HG03457 (cell line): ENCODE measurements at regions not wholly inside any gene's neighbourhood (a gene's known extent, or its start where the extent isn't known, plus 50 kb on each side); places are given as distances from the start of the nearest gene placed in this dataset.
"Not testable (repeated sequence)": the region's sequence is repeated elsewhere in the genome, so short reads cannot be mapped to it uniquely, and the experiment has no call there.

ENCODE experiments used
- ATAC-seq: cut with Tn5 transposase; IDR thresholded peaks from one replicate; pipeline ENCODE4 v1.9.1; 2021; ENCODE audit warnings: moderate number of reproducible peaks; ENCODE audit not compliant: unreplicated experiment

DNA sequence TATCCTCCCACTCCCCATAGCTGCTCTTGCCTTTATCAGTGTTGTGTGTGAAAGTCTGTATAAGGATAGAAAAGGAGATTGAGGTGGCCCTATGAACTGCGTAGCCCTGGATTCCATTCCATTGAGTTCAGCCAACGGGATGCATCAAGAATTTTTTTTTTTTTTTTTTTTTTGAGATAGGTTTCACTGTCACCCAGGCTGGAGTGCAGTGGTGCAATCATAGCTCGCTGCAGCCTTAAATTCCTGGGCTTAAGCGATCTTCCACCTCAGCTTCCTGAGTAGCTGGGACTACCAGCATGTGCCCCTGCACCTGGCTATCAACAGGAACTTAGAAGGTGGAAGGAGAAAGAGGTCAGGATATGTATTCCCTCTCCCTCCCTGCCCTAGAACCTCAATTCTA lies 187.2 kb upstream of the SPRY1 start:
- no peak for ATAC-seq

DNA sequence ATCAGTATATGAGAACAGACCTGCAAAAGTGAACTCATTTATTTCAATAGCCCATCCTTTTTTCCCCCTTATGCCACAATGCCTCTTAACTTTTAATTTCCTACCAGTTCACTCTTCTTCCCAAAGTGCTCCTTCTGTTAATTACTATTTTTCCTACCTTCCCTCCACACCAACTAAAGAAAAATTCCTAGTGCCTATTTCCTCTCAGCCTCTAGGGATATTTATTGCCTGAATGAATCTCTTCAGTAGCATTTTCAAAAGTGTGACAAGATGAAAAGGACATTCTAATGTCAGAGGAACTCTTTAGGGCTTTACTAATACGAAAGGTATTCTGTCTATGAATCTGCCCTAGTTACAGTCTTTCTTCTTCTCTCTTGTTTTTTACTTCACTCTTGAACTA lies 181.1 kb upstream of the SPRY1 start:
- no peak for ATAC-seq

DNA sequence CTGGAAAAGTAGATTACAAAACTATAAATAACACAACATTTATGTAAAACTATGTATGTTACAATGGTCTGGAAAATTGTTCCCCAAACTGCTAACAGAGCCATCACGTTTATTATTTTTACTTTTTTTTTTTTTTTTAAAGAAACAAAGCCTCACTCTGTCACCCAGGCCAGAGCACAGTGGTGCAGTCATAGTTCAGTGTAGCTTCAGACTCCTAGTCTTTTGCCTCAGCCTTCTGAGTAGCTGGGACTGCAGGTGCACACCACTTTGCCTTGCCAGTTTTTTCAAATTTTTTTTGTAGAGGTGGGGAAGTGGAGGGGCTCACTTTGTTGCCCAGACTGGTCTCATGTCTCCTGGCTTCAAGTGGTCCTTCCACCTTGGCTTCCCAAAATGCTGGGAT lies 180.1 kb upstream of the SPRY1 start:
- no peak for ATAC-seq

DNA sequence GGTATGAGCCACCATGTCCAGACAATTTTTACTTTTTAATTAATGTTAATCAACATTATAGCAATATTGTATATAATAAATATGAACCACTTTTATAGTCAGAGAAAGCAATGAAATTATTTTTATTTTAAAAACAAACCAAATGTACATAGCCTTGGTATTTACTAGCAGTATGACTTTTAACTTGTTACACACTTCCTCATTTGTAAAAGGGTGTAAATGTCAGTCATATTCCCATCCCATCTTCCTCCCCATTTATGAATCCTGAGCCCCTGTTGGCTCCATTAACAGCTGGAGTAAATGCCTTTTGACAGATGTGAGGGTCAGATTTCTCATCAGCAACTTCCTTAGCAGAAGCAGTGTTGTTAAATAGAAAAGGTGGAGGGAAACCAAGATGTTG lies 179.6 kb upstream of the SPRY1 start:
- ATAC-seq, result no peak

DNA sequence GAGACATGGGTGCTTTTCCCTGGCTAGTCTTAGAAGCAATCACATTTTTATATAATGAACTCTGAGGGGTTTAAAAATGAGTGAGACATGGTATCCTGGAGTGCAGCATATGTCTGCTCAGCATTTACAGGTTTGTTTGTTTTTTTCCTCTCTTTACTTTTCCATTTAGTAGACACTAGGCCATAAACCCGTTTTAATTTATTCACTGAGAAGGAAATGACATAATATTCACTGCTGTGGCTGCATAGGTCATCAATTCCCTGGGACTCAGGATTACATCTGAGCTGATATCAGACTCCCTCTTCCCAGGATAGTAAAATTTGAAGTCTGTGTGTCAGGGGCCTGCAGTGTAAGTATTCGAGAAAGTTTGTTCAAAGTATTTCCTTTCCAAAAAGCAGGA lies 178.9 kb upstream of the SPRY1 start:
- no peak for ATAC-seq

DNA sequence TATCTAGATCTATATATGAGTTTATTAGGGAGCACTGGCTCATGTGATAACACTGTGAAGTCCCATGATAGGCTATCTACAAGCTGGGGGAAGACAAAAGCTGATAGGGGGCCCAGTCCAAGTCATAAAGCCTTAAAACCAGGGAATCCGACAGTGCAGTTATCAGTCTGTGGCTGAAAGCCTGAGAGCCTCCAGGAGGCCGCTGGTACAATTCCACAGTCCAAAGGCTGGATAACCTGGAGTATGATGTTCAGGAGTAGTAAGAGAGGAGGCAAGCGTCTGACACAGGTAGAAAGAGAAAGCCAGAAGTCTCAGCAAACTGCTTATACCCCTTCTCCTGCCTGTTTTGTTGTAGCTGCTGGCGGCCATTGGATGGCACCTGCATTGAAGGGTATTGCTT lies 177.6 kb upstream of the SPRY1 start:
- ATAC-seq, result no peak

DNA sequence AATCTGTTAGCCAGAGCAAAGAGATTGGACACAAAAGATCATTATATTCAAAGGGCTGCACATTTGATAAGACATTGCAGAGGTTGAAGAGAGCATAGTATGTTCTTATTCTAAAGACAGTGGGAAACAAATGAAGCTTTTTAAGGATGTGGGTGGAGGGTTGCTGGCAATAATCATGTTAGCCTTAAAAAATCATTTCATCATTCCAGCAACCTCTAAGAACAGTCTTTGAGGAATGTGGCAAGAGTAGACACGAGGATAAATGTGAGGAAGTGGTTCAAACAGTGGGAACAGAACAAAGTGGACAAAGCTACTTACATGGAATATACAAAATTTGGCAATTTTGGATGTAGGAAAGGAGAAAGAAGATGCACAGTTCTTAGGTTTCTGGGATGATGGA lies 167.3 kb upstream of the SPRY1 start:
- ATAC-seq, result no peak

DNA sequence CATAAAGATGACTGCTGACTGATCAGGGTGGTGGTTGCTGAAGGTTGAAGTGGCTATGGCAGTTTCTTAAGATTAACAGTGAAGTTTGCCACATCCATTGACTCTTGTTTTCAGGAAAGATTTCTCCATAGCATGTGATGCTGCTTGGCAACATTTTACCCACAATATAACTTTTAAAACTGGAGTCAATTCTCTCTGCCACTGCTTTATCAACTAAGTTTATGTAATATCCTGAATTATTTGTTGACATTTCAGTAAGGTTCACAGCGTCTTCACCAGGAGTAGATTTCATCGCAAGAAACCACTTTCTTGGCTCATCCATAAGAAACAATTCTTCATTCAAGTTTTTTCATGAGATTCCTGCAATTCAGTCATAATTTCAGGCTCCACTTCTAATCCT lies 166.5 kb upstream of the SPRY1 start:
- ATAC-seq, result no peak

DNA sequence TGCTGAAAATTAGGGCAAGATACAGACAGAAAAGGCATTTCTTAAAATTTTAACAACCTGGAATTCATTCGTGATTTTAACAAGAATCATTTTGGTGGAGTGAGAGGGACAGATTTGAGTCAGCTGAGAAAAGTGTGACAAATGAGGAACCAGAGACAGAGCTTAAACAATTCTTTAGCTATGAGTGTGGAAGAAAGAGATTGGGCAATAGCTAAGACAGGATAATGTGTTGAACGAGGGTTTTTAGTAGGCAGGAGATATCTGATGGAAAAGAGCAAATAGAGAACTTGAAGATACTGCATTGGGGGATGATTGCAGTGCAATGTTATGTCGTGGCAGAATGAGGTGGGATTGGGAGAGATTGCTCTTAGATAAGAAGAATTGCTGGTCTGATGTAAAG lies 164.2 kb upstream of the SPRY1 start:
- no peak for ATAC-seq

DNA sequence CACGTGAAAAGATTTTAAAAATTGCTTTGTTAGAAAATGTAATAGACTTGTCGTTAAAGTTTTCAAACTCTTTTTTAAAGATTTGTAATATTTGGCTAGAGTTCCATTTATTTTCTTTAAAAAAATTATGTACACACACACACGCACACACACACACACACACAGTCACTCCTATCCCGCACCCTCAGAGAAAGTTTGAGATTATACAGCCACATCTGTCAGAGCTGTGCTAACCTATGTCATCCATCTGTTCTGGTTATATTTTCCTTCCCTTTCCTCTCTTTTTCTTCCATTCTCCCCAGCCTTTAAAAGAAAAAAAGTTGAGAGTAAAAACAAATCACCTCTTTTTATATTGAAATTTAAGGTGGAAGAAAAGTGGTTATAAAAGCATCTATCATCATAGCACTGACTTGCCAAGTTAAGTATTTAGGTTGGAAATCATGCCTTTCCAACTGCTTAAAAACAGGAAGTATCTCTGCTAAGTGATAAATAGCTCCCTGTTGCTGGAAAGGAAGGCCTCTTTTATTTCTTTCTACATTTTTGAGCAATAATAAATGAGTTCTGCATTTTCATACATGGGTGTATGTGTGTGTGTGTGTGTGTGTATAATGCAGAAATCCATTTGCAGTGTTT lies 163.3 kb upstream of the SPRY1 start:
- no peak for ATAC-seq

DNA sequence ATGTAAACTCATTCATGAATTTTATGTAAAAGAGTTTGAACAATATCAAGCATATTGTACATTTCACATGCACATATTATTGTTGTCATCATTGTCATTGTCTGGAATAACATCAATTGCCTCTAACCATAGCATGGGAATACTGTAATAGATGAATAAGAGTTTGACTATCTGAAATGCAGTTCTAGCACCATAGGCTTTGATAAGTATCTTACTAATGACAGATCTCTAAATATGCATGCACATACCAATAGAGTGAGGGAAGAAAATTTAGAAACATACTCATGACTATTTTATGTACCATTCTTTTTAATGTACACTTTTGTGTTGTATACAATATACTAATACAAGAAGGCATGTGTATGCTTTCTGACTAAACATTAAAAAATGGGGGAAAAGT lies 161.6 kb upstream of the SPRY1 start:
- no peak for ATAC-seq

DNA sequence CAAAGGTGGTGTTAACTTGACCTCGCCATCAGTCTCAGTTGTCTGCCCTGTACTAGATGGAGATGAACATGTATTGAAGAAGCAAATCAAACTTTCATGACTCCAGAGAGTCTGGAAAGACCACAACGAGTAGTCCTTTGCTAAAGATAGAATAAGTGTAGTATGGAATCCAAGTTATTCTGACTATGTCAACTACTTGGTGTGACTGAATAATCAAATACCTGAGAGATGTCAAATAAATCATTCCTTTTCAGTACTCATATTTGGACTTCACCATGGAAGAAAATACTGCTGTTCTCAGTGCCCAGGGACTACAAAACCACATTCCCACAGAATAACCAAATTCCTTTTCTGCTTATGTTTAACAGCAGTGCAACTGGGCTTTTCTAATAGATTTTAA lies 161.2 kb upstream of the SPRY1 start:
- ATAC-seq, result no peak

DNA sequence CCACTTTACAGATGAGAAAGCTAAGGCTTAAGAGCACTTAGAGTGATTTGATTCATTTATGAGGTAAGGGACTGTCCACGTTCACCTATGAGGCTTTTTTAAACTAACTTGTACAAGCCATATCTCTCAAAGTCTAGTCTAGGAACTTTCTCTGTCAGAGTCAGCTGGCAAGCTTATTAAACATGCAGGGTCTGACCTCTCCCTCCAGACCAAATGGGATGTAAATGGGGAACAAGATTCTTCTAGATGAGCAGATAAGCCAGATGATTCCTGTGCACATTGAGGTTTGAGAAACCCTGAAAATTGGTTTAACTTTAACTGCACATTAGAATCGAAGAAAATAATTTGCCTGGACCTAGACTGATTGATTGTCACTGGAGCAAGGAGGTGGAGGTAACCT lies 160.0 kb upstream of the SPRY1 start:
- ATAC-seq, result no peak

DNA sequence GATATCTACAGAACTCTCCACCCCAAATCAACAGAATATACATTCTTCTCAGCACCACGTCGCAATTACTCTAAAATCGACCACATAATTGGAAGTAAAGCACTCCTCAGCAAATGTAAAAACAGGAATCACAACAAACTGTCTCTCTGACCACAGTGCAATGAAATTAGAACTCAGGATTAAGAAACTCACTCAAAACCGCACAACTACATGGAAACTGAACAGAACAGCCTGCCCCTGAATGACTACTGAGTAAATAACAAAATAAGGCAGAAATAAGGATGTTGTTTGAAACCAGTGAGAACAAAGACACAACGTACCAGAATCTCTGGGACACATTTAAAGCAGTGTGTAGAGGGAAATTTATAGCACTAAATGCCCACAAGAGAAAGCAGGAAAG lies 156.3 kb upstream of the SPRY1 start:
- ATAC-seq, result not testable (repeated sequence)

DNA sequence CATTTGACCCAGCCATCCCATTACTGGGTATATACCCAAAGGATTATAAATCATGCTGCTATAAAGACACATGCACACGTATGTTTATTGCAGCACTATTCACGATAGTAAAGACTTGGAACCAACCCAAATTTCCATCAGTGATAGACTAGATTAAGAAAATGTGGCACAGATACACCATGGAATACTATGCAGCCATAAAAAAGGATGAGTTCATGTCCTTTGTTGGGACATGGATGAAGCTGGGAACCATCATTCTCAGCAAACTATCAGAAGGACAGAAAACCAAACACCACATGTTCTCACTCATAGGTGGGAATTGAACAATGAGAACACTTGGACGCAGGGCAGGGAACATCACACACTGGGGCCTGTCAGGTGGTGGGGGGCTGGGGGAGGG lies 153.4 kb upstream of the SPRY1 start:
- not testable (repeated sequence) for ATAC-seq

DNA sequence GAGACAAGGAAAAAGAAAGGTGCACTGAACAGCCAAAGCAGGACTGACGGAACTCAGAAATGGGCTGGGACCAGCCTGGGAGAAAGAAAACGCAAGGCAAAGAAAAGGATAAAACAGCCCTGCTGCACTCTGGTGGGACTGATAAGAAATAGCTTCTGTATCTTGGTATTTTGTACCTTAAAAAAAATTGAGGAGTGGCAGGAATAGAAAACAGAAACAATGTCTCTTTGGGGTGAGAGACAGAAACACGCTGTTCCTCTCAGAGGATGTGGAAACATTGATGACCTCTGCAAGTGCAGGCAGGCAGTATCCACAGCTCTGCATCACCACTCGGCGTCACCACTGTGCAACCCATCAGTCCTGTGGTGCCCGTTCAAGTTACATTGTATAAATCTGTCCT lies 152.5 kb upstream of the SPRY1 start:
- ATAC-seq, result no peak

DNA sequence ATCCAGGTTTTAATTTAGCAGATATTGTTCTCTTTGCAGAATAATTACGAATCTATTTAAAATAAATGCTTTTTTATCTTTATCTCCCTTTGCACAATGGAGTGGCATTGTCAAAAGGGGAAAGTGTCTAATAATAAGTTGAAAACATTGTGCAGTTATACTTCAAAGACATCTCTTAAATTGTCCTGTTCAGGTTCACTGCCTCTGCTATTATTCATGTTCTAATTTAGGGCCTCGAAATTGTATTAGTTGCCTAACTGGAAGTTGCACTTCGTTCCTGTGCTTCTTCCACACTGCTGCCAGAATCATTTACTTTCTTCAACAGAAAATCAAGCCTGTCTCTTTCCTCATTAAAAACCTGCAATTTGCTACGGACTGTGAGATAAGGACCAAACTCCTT lies 150.5 kb upstream of the SPRY1 start:
- no peak for ATAC-seq

DNA sequence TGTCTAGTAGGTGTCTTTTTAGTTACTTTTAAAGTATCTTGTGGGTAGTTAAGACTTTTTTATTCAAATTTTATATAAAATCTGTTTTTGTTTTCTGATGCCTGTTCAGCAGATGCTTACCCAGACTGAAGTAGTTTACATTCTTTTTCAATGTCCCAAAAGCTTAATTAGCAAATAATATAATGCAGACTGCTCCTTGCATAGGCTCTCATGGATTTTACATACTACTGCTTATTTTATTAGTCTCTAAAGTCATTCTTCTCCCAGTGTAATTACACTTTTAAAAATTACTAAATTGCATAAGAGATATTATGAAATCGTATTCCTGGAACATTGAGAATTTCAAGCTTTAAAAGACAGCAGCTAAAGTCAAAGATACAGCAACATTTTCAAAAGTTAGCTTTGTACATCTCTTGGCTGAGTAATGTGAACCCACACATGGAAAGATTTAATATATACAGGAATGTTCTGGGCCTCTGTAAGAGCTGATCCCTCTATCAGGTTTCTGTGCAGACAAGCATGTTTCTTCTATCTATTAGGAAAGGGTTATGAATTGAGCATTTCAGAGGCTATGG lies 148.4 kb upstream of the SPRY1 start:
- ATAC-seq, result no peak

DNA sequence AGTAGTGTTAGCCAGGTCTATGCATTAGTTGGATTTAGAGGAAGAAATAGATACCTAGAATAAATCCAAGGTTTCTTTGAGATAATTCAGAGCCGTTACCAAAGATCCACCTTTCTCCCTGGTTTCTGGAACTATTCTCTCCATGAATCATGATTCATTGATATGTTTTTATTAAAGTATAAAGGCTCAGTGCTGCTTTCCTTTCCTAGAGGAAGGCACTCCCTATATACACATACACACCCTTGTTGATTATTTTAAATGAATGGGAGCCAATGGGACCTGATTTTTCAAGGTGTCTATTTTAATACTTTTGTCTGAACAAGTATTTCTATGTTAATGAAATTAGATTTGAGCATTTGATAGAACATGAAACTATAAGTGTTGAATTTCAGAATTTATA lies 146.8 kb upstream of the SPRY1 start:
- no peak for ATAC-seq

DNA sequence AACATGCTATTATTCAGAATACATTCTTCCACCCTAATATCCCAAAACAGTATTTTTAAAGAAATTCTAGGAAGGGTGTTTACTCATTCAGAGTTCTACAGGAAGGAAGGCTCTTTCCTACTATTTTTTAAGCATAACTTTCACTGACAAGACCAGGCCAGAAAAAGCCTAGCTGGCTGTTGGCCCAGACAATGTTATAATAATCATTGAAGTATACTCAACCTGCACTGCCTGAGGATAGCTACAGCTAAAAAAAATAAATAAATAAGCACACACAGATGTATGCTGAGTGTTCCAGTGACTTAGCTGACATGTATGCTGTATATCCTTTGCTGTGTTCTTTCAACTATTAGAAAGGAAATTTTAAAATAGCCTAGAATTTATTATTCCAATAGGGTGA lies 145.8 kb upstream of the SPRY1 start:
- ATAC-seq, result no peak

DNA sequence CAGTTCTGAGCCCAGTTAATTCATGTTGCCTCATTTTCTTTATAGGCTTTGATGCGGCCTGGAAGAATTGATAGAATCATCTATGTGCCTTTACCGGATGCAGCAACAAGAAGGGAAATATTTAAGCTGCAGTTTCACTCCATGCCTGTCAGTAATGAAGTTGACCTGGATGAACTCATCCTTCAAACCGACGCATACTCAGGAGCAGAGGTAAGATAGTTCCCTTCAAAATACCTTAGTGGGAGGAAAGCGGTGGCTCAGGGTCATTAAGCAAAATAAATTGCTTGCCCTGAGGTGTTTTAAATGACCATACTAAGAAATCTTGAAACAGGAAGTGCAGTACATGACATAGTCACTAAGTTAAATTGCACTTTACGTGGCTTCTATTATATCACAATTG lies 140.6 kb upstream of the SPRY1 start:
- no peak for ATAC-seq

DNA sequence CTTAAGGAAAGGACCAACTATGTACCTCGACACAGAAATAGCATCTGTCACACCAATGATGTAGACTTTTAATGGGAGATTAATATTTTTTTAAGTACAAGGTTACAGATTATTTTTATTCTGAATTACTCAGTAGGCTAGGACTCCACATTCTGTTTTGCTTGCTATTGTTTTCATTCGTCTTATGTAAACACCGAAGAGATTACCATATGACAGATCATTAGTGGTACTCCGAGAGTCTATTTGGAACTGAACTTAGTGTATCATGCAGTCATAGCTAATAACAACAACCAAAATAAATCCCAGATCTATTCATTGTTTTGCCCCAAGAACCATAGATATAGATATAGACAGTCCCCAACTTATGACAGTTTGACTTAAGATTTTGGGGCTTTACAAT lies 139.7 kb upstream of the SPRY1 start:
- ATAC-seq, result no peak

DNA sequence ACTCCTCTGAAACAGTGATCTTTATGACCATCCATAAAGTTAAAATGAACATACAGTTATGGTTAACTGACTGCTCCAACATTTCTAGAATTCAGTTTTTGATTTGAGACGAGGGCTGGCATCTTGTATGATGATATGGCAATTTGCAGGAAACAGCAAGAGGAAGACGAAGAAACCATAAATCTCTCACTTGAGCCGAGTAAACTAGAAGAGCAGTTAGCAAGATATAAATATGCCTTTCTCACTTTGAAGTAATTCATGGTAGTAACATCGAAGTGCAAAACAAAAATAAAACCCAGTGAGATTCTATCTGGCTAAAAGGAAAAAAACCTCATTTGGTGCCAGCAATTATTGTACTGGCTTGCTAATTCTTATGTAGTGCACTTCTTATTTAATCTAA lies 139.0 kb upstream of the SPRY1 start:
- no peak for ATAC-seq
